HepG2 (cell line): ENCODE measurements at regions not wholly inside any gene's neighbourhood (a gene's known extent, or its start where the extent isn't known, plus 50 kb on each side); places are given as distances from the start of the nearest gene placed in this dataset.

Source experiments
- CBFB ChIP-seq: sonication (generic); formaldehyde crosslinking; IDR thresholded peaks from 2 replicates; pipeline ENCODE4 v1.4.0; 2020; ENCODE audit warnings: missing genetic modification reagents
- ETV5 ChIP-seq: IDR thresholded peaks from 2 replicates; pipeline ENCODE4 v1.6.1; 2018; ENCODE audit warnings: missing biosample characterization, missing genetic modification reagents, inconsistent platforms, borderline replicate concordance
- RXRB ChIP-seq: IDR thresholded peaks from 2 replicates; pipeline ENCODE4 v1.6.1; 2016; ENCODE audit warnings: borderline replicate concordance, missing genetic modification reagents, missing compliant biosample characterization
- ZBTB3 ChIP-seq: sonication (generic); formaldehyde crosslinking; IDR thresholded peaks from 2 replicates; pipeline ENCODE4 v1.4.0; 2020; ENCODE audit warnings: low read depth, mild to moderate bottlenecking, moderate library complexity, missing genetic modification reagents, borderline replicate concordance
- ZMAT5 ChIP-seq: sonication (generic); formaldehyde crosslinking; IDR thresholded peaks from 2 replicates; pipeline ENCODE4 v1.5.0; 2020; ENCODE audit warnings: mild to moderate bottlenecking, low read depth, missing genetic modification reagents, borderline replicate concordance
- ZNF781 ChIP-seq: sonication (generic); formaldehyde crosslinking; IDR thresholded peaks from 2 replicates; pipeline ENCODE4 v1.5.1; 2020; ENCODE audit warnings: borderline replicate concordance, mild to moderate bottlenecking, missing genetic modification reagents; ENCODE audit errors: not compliant biosample characterization
- TF ChIP-seq, protein P1 (sequence below): IDR thresholded peaks from 2 replicates; pipeline ENCODE4 v1.6.1; 2012; ENCODE audit warnings: inconsistent platforms

GRCh38 chr14:71725922-71726579 is 206.2 kb upstream of the RGS6 start:
- TF ChIP-seq ETV5 (CRISPR knock-in tag) = no peak
- no peak for TF ChIP-seq ZBTB3 (CRISPR knock-in tag)
- TF ChIP-seq RXRB (CRISPR knock-in tag) = no peak
- TF ChIP-seq ZNF781 (CRISPR knock-in tag) = no peak
- no peak for TF ChIP-seq ZMAT5 (CRISPR knock-in tag)
- no peak for TF ChIP-seq CBFB
- TF ChIP-seq, protein P1, sequence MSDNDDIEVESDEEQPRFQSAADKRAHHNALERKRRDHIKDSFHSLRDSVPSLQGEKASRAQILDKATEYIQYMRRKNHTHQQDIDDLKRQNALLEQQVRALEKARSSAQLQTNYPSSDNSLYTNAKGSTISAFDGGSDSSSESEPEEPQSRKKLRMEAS = no peak
